ENCODE measurements at regions not wholly inside any gene's neighbourhood (a gene's known extent, or its start where the extent isn't known, plus 50 kb on each side); places are given as distances from the start of the nearest gene placed in this dataset.

DNA sequence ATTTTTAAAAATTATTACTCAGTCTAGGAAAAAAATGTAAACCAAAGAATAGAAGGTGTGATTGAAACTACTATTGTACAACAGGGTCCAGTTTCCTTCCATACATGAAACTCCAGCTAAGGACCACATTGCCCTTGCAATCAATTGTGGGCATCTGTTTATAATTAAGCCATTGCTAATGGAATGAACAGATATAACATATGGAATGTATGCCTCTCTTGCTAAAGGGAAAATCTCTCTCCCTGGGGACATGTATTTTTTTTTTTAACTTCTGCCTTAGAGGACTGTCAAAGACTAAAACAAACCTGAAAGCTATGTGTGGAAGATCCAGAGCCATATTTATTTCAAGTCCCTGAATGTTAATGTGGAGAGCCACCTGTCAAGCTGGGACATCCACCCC lies 336.8 kb upstream of the MANEA start:
- H3K36me3 ChIP-seq (ENCODE audit: low read depth, missing control alignments) = no peaks in the 10 kb centered on the region
- no peaks in the 10 kb centered on the region for H3K4me1 ChIP-seq
- H3K9me3 ChIP-seq = no peaks in the 10 kb centered on the region
- no peaks in the 10 kb centered on the region for H3K27me3 ChIP-seq
- intact Hi-C loops (cut with DNase I; ENCODE audit: low total_unique reads) = no loop called here
- TF ChIP-seq CTCF (IDR thresholded peaks at IDR 0.05) (no peak), POLR2A (IDR thresholded peaks at IDR 0.05) (no peak)
- no peak for DNase-seq
- no peak overlapping the region for H3K27ac ChIP-seq
- H3K4me3 ChIP-seq = no peak overlapping the region

DNA sequence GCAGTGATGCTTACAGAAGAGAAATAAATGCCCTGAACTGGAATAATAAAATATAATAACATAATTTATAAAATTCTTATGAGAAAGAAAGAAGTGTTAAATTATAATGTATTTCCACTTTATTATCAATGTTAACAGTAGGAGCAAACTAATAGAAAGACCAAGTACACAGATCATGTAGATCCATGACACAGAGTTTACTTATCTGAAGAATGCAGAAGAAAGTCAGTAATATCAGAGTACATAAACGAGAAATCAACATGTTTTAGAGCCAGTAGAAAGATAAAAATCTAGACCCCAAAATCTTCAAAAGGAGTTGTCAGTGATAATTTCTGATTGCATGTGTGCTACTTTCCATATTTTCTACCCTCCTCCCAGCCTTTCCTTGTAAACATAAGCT lies 334.8 kb upstream of the MANEA start:
- H3K4me3 ChIP-seq = no peak overlapping the region
- WGBS, 2 donors = 64 to 66% methylated on average over 1 of the region's 1 CpG
- intact Hi-C loops (cut with DNase I; ENCODE audit: low total_unique reads) = no loop called here

DNA sequence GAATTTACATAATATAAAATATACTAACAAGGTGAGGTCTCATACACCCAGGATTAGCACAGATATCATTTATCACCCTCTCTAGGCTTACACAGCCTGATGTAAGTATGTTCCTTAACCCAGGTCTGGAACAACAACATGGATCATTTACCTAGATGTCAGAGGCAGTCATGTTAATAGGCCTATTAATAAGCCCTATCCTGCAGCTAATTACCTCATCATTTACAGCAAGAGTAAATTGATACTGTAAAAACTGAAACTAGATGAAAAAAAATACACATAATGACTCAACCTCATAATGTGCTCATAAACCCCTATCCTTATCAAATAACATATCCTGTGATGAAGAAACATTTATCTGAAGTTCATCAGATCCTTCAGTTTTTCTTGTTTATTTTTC lies 334.3 kb upstream of the MANEA start:
- Histone ChIP-seq H3K36me3 (ENCODE audit: low read depth, missing control alignments) (no peaks in the 10 kb centered on the region), H3K4me3 (no peak overlapping the region), H3K9me3 (no peaks in the 10 kb centered on the region), H3K4me1 (no peaks in the 10 kb centered on the region), H3K27ac (no peak overlapping the region), H3K27me3 (no peaks in the 10 kb centered on the region)
- intact Hi-C loops (cut with DNase I; ENCODE audit: low total_unique reads) = no loop called here
- no peak for TF ChIP-seq CTCF (IDR thresholded peaks at IDR 0.05)
- TF ChIP-seq POLR2A (IDR thresholded peaks at IDR 0.05) = no peak
- DNase-seq = no peak

More for the DNA sequence above, 334.8 kb upstream of the MANEA start:
- DNase-seq = no peak
- TF ChIP-seq POLR2A (IDR thresholded peaks at IDR 0.05) (no peak), CTCF (IDR thresholded peaks at IDR 0.05) (no peak)
- Histone ChIP-seq H3K27me3 (no peaks in the 10 kb centered on the region), H3K9me3 (no peaks in the 10 kb centered on the region), H3K27ac (no peak overlapping the region), H3K36me3 (ENCODE audit: low read depth, missing control alignments) (no peaks in the 10 kb centered on the region), H3K4me1 (no peaks in the 10 kb centered on the region)

- no peak overlapping the region for H3K4me3 ChIP-seq
- TF ChIP-seq POLR2A (IDR thresholded peaks at IDR 0.05) (no peak), CTCF (IDR thresholded peaks at IDR 0.05) (no peak)
- H3K27ac ChIP-seq = no peak overlapping the region
- DNase-seq = no peak
- no peaks in the 10 kb centered on the region for H3K4me1 ChIP-seq
- no peaks in the 10 kb centered on the region for H3K9me3 ChIP-seq
- intact Hi-C loops (cut with DNase I; ENCODE audit: low total_unique reads) = no loop called here
- no peaks in the 10 kb centered on the region for H3K36me3 ChIP-seq (ENCODE audit: low read depth, missing control alignments)
- H3K27me3 ChIP-seq = no peaks in the 10 kb centered on the region
- 68 to 97% methylated on average over 2 of the region's 2 CpGs for WGBS, 2 donors
Measured at GRCh38 chr6:95244751-95245150, 332.6 kb upstream of the MANEA start.

DNA sequence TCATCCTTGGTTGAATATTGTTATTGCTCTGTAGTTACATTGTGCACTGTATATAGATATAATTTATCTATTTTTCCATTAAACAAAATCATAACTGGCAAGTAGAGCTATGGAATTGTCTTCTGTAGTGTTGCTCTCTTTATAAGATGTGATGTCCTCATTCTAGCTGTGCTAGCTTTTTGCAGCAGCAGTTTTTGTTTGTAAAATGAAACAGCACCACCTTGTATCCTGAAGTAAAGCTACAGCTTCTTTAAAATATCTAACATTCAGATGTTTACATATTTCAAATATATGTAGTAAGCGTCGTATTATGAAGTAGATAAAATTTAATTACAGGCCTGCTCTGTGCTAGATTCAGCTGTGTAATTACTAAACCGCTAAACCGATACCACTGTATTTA lies 328.8 kb upstream of the MANEA start:
- intact Hi-C loops (cut with DNase I; ENCODE audit: low total_unique reads) = no loop called here
- 72 to 81% methylated on average over 4 of the region's 4 CpGs for WGBS, 2 donors
- Histone ChIP-seq H3K4me3 (no peak overlapping the region), H3K36me3 (ENCODE audit: low read depth, missing control alignments) (no peaks in the 10 kb centered on the region), H3K9me3 (no peaks in the 10 kb centered on the region), H3K27me3 (no peaks in the 10 kb centered on the region), H3K27ac (no peak overlapping the region), H3K4me1 (no peaks in the 10 kb centered on the region)
- DNase-seq = no peak
- TF ChIP-seq POLR2A (IDR thresholded peaks at IDR 0.05) = no peak
- TF ChIP-seq CTCF (IDR thresholded peaks at IDR 0.05) = no peak

Measured in testis (tissue), 2 donors.